NCI-H2107 treated with DMSO at 0.1 percent for 48 hours (cell line): ENCODE measurements at regions not wholly inside any gene's neighbourhood (a gene's known extent, or its start where the extent isn't known, plus 50 kb on each side); places are given as distances from the start of the nearest gene placed in this dataset.
"Not testable (repeated sequence)": the region's sequence is repeated elsewhere in the genome, so short reads cannot be mapped to it uniquely, and the experiment has no call there.

Source experiments
- DNase-seq: peaks from one replicate; lab custom pipeline; 2025; ENCODE audit not compliant: unreplicated experiment; lab: John Stamatoyannopoulos, UW

DNA sequence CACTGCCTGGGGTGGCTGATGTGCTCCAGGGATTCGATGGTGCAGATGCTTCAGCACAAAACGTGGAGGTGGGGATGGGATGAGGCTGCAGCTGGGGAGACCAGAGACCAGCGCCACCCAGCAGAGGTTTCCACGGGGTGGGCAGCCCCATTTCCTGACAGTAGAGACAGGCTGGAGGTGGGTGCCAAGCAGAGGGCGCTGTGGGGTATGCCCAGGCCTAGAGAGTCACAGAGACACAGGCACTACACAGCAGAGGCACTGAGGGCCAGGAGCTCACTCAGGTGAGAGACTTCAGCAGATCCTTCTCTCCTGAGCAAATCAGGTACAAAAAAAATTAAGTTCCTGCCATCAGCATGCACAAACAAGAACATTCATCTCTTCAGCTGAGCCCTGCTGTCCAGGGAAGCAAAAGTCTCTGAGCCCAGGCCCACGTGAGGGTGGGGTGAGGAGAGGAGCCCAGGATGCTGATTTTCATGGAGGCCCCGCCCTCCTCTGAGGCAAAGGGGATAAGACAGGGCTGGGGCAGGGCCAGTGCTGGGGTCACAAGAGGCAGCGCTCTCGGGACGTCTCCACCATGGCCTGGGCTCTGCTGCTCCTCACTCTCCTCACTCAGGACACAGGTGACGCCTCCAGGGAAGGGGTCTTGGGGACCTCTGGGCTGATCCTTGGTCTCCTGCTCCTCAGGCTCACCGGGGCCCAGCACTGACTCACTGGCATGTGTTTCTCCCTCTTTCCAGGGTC lies 53.1 kb downstream of the GGTLC2 start:
- no peak for DNase-seq

DNA sequence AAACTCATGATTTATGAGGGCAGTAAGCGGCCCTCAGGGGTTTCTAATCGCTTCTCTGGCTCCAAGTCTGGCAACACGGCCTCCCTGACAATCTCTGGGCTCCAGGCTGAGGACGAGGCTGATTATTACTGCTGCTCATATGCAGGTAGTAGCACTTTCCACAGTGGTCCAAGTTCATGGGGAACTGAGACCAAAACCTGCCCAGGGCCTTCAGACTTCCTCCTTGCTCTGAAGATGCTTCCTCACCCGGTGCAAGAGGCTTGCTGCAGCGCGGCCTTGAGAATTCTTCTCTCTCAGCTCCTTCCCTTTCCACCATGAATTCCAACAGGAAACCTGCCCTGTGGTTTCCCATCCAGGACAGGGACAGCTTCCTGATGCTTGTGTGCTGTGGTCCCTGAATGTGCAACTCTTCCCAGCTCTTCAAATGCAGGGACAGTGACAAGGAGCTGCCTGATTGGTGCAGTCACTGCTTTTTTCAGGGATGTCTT lies 53.9 kb downstream of the GGTLC2 start:
- DNase-seq, result no peak

DNA sequence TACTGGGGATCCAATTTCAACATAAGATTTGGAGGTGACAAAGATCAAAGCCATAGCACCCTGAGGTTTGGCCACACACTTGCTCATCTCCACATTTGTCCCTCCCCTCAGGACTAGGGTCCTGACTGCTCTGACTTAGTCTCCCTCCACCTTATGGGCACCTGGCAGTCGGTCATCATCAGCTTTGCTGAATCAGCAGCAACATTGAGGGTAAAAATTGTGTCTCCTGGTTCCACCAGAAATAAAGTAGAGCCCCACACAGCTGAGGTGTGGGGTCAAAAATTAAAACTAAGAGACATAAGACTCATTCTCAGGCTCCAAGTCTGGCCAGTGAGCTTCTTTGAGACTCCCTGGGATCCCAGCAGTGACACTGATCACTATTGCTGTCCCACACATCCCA lies 56.2 kb downstream of the GGTLC2 start:
- no peak for DNase-seq

DNA sequence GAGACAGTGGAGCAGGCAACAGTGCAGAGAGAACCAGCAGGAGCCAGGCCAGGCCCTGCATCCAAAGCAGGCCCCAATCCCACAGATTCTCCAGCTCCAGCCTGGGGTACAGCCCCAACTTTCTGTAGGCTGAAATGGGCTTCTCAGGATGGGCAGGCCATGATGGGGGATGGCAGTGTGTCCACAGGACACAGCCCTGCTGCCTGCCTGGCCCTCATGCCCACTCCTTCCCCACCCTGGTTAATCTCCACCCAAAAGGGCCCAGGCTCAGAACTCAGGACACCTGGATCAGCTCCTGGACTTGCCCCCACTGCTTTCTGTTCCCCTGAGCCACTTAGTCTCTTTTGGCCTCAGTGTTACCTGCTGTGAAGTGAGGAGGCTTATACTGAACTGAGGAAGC lies 57.1 kb downstream of the GGTLC2 start:
- not testable (repeated sequence) for DNase-seq

DNA sequence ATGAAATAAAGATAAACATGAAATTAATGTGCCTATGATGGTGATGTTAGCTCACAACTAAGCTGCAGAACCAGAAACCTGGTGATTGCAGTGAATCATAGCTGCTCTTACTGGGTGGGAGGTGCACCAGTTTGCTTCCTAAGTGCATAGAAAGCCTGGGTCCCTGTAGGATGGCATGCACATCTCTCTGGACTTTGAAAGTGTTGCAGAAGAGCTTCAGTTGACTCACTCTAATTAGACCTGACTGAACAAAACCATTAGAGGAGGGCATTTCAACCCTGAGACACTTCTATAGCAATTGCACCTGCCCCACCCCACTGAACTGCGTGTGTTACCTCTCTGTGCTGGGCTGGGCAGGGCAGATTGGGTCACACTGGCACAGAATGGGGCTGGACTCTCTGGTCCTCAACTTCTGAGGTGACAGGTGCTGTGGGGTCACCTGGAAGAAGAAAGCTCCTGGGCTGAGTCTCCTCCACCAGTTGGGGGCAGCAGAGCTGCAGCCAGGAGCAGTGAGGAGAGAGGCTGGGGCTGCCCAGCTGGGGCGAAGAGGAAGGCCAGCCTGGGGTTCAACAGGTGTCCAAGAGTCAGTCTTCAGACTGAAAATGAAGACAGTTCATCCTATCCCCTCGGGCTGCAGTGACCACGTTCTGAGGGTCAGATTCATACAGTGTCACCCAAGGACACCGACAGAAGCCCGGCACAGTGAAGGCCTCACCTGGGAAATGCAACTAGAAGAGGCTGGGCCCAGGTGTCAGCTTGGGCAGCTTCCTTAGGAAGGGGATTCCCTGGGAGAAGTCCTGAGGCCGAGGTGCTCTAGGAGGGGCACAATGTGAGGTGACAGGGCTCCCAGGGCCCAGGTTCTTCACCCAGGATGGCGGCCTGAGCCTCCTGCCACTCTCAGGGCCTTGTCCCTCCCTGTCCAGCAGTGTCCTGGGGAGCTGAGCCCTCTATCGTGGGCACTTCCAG lies 58.1 kb downstream of the GGTLC2 start:
- no peak for DNase-seq

DNA sequence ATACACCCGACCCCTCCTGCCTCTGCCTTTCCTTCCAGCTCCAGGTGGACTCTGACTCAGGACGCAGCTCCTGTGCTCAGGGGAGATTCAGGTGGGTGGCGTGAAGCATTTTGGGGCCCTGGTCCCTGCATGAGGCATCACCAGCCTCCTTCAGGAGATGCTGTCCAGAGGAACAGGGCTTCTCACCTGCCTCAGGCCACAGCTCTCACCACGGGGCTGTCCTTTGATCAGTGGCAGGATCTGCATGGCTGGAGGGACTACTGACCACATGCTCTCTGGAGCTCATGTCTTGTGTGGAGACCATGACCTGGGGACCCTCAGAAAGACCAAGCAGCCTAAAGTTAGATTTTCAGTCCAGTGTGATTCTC lies 58.8 kb downstream of the GGTLC2 start:
- no peak for DNase-seq

DNA sequence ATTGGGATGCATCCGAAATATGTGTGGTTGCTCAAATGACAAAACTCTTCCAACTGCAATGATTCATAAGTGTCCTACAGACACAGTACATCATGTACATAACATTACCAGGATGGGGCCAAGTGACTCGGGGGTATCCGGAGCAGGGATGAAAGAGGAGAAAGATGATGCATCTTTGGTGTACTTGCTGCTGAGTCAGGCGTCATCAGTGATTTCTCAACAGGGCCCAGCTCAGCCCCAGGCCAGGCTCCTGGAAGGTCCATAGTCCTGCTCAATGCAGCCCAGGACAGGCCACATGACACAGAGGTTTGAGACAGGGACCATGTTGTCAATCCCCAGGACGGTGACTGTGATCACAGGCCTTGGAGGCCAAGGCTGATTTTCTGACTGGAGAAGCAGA lies 59.3 kb downstream of the GGTLC2 start:
- no peak for DNase-seq

DNA sequence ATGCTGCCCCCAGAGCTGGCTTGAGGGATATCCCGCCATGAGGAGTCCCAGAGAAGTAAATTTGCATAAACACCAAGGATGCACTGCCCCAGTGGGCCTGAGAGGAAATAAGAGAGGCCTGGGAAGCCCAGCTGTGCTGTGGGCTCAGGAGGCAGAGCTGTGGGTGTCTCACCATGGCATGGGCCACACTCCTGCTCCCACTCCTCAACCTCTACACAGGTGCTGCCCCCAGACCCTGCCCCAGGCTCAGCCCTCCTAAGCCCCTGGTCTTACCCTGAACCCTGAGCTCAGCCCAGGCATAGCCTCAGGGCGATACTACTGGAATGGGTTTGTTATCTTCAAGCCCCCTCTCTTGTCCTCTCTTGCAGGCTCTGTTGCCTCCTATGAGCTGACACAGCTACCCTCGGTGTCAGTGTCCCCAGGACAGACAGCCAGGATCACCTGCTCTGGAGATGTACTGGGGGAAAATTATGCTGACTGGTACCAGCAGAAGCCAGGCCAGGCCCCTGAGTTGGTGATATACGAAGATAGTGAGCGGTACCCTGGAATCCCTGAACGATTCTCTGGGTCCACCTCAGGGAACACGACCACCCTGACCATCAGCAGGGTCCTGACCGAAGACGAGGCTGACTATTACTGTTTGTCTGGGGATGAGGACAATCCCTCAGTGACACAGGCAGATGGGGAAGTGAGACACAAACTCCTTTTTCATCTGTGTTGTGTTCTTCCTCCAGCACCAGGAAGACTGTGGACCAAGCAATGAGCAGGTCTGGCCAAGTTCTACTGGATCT lies 59.9 kb downstream of the GGTLC2 start:
- DNase-seq, result no peak

DNA sequence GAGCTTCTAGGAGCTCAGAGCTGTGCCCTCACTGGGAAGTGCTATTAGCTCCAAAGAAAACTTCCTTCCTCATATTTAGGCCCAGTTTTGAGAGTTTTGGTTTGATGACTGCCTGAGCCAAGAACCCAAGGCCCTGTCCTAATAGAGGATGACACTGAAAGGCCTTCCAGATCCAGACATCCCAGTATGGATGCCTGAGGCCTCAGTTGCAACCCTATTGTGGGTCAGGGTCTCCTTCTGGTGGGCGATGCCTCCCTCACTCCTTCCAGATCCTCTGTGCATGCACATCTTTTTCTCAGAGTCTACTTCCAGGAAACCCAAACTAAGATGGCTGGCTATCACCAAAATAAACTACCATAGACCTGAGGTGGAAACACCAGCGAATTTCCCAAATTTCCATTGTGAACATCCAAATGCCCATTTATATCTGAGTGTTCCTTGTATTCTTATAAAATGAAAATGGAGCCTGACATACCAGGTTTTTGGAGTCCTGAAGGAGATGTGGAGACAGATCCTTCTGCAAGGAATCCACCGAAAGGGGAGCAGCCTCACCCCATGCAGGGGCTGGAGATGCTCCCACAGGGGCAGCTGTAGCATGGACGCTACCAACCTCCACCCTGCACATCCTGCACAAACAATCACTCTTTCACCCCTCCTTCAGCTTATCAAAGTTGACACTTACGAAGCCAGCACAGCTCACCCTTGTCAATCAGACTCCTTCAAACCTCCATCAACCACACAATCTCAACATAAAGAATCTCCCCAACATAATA lies 61.1 kb downstream of the GGTLC2 start:
- DNase-seq, result no peak

DNA sequence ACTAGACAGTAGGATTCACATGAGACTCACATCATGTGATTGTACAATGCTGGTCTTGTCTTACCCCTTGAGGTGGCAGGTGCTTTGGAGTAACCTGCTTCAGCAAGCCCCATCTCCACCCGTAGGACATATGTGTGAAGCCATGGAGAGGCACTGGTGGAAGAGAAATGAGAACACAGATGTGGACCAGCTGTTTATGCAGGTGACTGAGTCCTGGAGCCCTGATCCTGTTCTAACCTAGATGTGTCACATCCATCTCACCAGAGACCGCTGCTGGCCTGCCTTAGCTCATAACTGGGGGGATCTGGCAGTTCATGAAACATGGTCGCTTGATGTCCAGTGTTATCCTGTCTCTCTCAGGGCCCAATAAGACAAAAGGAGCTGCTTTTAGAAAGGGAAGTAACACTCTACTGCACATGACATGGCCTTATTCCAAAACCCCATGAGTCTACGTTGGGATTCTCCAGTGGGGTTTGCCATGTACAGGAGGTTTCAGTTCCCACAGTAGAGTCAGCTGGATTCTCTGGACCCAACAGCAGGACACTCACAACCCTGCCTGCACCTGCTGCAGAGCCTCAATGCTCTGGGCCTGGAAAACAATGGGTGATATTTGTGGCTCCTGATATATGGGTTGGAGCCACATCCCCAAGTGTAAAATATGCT lies 62.0 kb downstream of the GGTLC2 start:
- no peak for DNase-seq

DNA sequence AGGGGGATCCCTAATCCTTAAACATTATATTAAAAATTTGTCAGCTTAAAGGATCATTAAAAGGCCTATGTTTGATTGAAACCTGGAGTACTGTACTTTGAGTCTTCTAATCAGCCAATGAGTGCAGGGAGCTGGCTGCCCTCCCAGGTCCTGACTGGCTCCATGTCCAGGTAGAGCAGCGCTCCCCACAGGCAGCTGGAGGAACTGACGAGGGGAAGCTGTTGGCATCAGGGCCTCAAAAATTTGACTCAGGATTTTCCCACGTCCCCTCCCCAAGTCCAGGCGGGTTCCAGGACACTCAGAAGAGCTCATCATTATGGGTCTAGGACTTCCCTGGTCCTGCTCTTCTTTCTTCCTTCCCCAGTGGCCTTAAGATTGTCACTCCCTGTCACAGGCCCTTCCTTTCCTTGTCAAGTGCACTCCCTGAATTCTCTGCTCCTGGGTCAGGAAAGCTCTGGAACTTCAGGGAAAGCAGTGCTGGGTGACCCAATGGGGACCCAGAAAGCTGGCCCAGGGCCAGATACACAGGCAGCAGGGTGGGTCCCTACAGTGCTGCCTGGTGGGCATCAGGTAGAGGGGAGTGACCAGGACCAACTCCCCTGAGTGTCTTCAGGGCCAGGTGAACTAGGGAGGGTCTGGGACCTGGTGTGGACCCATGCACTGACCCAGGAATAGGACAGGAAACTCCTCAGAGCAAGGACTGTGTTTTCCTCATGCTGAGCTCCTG lies 65.5 kb downstream of the GGTLC2 start:
- no peak for DNase-seq

DNA sequence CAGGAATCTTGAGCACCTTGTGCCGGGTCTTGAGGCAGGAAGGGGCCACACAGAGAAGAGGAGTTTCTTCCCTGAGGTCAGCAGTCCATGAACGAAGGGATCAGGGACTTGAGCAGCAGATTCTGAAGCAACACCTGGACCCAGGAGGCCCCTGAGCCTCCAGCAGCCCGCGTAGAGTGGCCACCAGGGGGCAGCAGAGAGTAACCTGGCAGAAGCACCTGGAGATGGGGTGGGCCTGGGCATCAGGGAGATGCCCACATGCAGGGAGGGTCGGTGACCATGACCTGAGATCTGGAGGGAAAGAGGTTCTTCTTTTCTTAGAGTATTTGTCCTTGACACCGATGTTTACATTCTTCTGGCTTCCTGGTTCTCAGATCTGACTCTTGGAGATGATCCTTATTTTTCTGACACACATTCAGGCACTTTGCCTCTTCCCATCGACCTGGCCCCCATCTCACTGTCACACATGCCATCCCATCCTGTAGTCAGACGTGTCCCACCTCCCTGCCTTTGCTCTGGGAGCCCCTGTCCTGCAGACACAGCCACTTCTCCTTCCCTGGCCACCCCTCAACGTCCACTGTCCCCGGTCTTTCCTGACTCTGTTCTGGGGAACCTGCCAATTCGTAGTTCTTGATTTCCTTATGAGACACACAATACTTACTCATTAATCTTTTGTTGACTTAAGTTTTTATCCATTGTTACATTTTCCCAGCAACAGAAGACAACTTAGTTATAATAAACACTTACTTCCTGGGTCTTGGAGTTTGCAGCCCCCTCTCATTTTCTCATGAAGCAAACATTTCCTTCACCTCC lies 66.5 kb downstream of the GGTLC2 start:
- no peak for DNase-seq

DNA sequence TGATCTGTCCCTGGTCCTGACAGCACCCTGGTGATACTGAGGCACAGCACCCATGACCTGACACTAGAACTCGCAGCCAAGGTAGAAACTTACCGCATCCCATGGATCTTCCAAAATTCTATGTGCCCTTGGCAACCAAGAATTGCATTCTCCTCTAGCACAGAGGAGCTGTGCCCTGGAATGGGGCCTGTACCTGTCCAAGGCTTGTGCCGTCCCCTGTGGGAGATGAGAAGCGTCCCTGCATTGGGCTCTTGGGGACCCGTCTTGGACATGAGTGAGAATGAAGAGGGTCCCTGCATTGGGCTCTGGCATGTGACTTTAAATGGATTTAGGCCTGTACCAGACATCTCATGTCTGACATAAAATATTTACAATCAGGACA lies 67.1 kb downstream of the GGTLC2 start:
- no peak for DNase-seq

DNA sequence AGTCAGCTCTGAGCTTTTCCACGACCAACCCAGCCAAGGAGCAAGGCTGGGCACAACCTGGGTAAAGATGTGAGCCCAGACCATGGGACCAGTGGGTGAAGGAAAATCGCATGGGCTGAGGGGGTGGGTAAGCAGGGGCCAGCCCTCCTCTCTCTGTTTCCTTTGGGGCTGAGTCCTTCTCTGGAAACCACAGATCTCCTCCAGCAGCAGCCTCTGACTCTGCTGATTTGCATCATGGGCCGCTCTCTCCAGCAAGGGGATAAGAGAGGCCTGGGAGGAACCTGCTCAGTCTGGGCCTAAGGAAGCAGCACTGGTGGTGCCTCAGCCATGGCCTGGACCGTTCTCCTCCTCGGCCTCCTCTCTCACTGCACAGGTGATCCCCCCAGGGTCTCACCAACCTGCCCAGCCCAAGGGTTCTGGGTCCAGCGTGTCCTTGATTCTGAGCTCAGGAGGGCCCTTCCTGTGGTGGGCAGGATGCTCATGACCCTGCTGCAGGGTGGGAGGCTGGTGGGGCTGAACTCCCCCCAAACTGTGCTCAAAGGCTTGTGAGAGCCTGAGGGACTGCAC lies 67.8 kb downstream of the GGTLC2 start:
- no peak for DNase-seq

DNA sequence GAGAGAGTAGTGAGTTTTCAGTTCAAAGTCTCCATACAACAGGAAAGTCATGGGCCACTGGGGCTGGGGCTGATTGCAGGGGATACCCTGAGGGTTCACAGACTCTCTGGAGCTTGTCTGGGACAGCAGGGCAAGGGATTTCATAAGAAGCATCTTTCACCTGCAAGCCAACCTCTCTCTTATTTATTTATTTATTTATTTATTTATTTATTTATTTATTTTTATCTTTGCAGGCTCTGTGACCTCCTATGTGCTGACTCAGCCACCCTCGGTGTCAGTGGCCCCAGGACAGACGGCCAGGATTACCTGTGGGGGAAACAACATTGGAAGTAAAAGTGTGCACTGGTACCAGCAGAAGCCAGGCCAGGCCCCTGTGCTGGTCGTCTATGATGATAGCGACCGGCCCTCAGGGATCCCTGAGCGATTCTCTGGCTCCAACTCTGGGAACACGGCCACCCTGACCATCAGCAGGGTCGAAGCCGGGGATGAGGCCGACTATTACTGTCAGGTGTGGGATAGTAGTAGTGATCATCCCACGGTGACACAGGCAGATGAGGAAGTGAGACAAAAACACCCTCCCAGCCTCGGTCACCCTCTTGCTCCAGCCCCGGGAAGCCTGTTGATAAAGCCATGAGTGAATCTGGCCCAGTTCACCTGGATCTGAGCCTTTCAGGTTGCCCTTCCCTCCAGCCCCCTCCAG lies 68.4 kb downstream of the GGTLC2 start:
- no peak for DNase-seq

DNA sequence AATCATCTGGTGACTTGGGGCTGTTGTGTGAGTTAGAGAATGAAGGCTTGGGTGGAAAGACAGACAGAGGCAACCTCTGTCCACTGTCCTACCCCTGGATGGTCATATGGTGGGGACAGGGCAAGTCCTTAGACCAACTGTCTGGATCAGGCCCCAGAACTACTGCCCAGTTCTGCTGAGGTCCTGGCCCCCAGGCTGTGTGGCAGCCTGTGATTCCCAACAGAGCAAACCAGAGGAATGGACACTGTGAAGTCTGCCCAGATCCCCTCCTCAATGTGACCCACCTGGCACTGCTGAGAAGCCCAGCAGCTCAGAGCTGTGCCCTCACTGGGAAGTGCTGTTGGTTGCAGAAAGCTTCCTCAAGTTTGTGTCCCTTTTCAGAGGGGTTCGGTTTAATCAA lies 69.0 kb downstream of the GGTLC2 start:
- no peak for DNase-seq

DNA sequence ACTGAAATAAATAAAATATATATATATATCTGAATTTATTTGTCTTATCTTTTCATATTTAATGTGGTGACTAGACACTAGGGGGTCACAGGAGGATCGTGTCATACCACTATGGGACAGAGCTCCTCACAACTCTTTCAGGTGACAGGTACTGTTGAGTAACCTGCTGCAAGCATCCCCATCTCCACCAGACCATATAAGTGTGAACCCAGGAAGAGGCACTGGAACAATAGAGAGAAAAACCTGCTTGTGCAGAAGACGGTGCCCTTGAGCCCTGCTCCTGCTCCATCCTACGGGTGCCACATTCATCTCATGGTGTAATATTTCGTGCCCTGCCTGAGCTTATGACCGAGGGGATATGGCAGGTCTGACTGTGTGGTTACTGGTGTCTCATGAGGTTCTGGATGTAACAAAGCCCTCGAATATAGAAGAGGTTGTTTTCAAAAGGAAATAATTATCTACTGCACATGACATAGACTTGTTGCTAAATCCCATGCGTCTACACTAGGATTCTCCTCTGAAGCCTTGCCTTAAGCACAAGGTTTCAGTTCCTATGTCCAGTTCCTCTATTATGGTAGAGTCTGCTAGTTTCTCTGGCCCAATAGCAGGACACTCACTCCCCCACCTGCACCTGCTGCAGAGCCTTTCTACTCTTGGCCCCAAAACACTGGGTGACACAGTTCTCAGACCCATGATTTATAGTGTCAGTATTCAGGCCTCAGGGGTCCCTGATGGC lies 70.4 kb downstream of the GGTLC2 start:
- no peak for DNase-seq
